ENCODE measurements at regions not wholly inside any gene's neighbourhood (a gene's known extent, or its start where the extent isn't known, plus 50 kb on each side); places are given as distances from the start of the nearest gene placed in this dataset.

DNA sequence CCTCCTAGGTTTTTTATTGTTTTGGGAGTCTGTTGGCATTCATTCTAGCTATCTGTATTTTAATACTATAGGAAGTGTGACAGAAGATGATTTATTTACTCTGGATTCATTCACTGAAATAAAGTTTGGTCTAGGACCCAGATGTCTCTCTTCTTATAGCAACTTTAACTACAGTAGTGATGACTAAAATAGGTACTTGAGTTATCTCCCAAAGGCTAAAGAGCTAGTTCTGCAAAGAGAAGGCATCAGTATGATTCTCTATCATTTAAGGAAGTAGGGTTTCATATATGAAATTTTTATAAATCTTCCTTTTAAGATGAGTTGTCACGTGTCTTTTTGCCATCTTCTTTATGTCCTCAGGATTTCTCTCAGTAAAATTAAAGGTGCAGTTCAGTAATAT, 507.4 kb downstream of the KCTD12 start:
- TF ChIP-seq, protein P1, sequence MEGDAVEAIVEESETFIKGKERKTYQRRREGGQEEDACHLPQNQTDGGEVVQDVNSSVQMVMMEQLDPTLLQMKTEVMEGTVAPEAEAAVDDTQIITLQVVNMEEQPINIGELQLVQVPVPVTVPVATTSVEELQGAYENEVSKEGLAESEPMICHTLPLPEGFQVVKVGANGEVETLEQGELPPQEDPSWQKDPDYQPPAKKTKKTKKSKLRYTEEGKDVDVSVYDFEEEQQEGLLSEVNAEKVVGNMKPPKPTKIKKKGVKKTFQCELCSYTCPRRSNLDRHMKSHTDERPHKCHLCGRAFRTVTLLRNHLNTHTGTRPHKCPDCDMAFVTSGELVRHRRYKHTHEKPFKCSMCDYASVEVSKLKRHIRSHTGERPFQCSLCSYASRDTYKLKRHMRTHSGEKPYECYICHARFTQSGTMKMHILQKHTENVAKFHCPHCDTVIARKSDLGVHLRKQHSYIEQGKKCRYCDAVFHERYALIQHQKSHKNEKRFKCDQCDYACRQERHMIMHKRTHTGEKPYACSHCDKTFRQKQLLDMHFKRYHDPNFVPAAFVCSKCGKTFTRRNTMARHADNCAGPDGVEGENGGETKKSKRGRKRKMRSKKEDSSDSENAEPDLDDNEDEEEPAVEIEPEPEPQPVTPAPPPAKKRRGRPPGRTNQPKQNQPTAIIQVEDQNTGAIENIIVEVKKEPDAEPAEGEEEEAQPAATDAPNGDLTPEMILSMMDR (conservative IDR thresholded peaks at IDR 0.05; ENCODE audit: low read depth, low read length), result no peak
- TF ChIP-seq EZH2 (IDR thresholded peaks at IDR 0.05; ENCODE audit: borderline replicate concordance, low read depth, low read length, poor library complexity, severe bottlenecking), result no peak

Measured in A673 (cell line).